ENCODE measurements at regions not wholly inside any gene's neighbourhood (a gene's known extent, or its start where the extent isn't known, plus 50 kb on each side); places are given as distances from the start of the nearest gene placed in this dataset.

DNA sequence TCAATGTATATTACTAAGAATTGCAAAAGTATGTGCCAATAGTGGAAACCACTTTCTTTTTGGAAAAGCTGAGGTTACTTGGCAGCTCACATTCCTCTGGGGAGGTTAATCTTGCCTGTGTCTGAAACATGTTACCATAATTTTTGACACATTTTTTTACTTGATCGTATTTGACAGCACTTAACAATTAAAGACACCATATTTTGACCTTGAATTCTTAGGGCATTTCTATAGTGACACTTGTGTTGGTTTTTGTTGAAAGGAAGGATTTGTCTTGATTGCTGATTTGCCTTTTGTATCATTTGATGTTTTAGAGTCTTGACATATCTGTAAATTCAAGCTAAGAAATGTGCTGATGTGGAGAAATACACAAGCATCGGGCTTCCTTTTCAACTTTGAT, 2135.5 kb downstream of the PCDH7 start:
- intact Hi-C loops (cut with DNase I) = no loop called here
- H3K27me3 ChIP-seq (replicated peaks; ENCODE audit: insufficient read depth) = no peaks in the 10 kb centered on the region
- 78% methylated on average over 2 of the region's 2 CpGs for WGBS
- H3K4me1 ChIP-seq (replicated peaks) = no peaks in the 10 kb centered on the region
- H3K4me3 ChIP-seq = no peak overlapping the region
- no peak overlapping the region for H3K27ac ChIP-seq
- H3K36me3 ChIP-seq = no peaks in the 10 kb centered on the region
- no peak for TF ChIP-seq POLR2AphosphoS5 (IDR thresholded peaks at IDR 0.05)
- TF ChIP-seq, protein P1, sequence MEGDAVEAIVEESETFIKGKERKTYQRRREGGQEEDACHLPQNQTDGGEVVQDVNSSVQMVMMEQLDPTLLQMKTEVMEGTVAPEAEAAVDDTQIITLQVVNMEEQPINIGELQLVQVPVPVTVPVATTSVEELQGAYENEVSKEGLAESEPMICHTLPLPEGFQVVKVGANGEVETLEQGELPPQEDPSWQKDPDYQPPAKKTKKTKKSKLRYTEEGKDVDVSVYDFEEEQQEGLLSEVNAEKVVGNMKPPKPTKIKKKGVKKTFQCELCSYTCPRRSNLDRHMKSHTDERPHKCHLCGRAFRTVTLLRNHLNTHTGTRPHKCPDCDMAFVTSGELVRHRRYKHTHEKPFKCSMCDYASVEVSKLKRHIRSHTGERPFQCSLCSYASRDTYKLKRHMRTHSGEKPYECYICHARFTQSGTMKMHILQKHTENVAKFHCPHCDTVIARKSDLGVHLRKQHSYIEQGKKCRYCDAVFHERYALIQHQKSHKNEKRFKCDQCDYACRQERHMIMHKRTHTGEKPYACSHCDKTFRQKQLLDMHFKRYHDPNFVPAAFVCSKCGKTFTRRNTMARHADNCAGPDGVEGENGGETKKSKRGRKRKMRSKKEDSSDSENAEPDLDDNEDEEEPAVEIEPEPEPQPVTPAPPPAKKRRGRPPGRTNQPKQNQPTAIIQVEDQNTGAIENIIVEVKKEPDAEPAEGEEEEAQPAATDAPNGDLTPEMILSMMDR (IDR thresholded peaks at IDR 0.05) = no peak
- no peak for TF ChIP-seq POLR2A (IDR thresholded peaks at IDR 0.05)
- DNase-seq (ENCODE audit: low spot score) = no peak
- no peaks in the 10 kb centered on the region for H3K9me3 ChIP-seq

DNA sequence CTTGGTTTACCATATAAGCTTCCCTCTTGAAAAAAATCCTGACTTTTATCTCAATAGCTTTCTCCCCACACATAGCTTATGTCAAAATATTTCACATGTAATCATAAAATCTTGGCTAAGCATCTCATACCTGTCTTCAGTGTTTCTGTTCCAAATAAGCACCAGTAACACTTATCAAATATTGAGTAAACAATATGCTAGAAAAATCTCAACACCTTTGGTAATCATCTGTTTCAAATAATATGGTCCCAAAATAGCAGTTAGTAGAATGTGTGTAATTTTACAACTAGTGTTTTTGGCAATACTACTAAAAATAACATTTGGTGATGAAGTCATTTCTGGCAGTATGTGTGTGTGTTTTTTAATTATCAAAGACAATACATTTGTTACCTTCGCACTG, 2138.2 kb downstream of the PCDH7 start:
- H3K4me1 ChIP-seq (replicated peaks) = no peaks in the 10 kb centered on the region
- 72% methylated on average over 1 of the region's 1 CpG for WGBS
- no peak overlapping the region for H3K4me3 ChIP-seq
- no peak for DNase-seq (ENCODE audit: low spot score)
- no peaks in the 10 kb centered on the region for H3K27me3 ChIP-seq (replicated peaks; ENCODE audit: insufficient read depth)
- no peak overlapping the region for H3K27ac ChIP-seq
- H3K36me3 ChIP-seq = no peaks in the 10 kb centered on the region
- no peaks in the 10 kb centered on the region for H3K9me3 ChIP-seq
- intact Hi-C loops (cut with DNase I) = no loop called here
- TF ChIP-seq POLR2AphosphoS5 (IDR thresholded peaks at IDR 0.05) = no peak
- no peak for TF ChIP-seq POLR2A (IDR thresholded peaks at IDR 0.05)
- TF ChIP-seq, protein P1 (IDR thresholded peaks at IDR 0.05) = no peak

DNA sequence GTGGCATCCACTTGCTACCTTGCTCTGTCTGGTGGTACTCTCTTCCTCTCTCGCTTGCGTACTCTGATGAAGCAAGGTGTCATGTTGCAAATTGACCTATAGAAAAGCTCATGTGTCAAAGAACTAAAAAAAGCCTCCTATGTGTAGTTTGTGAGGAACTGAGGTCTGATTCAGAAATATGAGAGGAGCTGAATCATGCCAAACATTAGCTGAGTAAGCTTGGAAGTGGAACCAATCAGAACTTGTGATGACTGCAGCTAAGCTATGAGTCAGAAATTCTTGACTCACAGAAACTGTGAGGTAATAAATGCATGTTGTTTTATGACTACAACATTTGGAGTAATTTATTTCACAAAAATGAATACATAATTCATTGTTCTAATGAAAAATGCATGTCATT, 2138.8 kb downstream of the PCDH7 start:
- H3K27me3 ChIP-seq (replicated peaks; ENCODE audit: insufficient read depth) = no peaks in the 10 kb centered on the region
- H3K27ac ChIP-seq = no peak overlapping the region
- no peak overlapping the region for H3K4me3 ChIP-seq
- intact Hi-C loops (cut with DNase I) = no loop called here
- no peaks in the 10 kb centered on the region for H3K9me3 ChIP-seq
- TF ChIP-seq POLR2A (IDR thresholded peaks at IDR 0.05) (no peak), POLR2AphosphoS5 (IDR thresholded peaks at IDR 0.05) (no peak)
- TF ChIP-seq, protein P1 (IDR thresholded peaks at IDR 0.05) = no peak
- H3K4me1 ChIP-seq (replicated peaks) = no peaks in the 10 kb centered on the region
- DNase-seq (ENCODE audit: low spot score) = no peak
- no peaks in the 10 kb centered on the region for H3K36me3 ChIP-seq
- 66% methylated on average over 2 of the region's 2 CpGs for WGBS

DNA sequence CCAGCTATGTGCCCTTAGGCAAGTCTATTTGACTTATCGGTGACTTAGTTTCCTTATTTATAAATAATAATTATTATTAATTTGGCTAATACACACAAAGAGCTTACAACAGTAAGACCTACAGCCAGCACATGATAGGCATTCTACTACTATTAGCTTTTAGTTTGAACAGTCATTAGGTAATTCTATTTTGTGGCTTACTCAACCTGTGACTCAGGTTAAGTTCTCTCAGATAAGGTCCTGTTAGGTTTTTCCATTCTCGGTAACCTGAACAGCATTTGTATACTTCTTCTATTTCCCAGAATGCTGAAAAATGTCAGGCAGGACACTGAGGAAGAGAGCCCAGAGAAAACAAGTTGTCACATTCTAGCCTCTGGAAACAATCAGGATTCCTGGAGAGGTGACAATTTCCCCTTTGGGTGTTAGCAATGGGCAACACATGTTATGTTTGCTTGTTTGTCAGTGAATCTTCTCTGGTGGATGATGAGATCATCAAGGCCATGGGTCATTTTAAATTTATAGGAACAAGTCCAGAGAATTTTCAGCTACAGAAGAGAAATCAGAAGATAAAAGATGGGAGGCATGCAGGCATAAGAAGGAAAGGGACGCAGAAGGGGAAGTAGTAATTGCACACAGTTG, 2144.7 kb downstream of the PCDH7 start:
- H3K4me1 ChIP-seq (replicated peaks) = no peaks in the 10 kb centered on the region
- H3K27me3 ChIP-seq (replicated peaks; ENCODE audit: insufficient read depth) = no peaks in the 10 kb centered on the region
- no peaks in the 10 kb centered on the region for H3K36me3 ChIP-seq
- H3K9me3 ChIP-seq = no peaks in the 10 kb centered on the region
- 88% methylated on average over 3 of the region's 3 CpGs for WGBS
- no peak overlapping the region for H3K4me3 ChIP-seq
- H3K27ac ChIP-seq = no peak overlapping the region
- TF ChIP-seq POLR2AphosphoS5 (IDR thresholded peaks at IDR 0.05) (no peak), POLR2A (IDR thresholded peaks at IDR 0.05) (no peak)
- TF ChIP-seq, protein P1 (IDR thresholded peaks at IDR 0.05) = no peak
- no peak for DNase-seq (ENCODE audit: low spot score)
- intact Hi-C loops (cut with DNase I) = no loop called here

DNA sequence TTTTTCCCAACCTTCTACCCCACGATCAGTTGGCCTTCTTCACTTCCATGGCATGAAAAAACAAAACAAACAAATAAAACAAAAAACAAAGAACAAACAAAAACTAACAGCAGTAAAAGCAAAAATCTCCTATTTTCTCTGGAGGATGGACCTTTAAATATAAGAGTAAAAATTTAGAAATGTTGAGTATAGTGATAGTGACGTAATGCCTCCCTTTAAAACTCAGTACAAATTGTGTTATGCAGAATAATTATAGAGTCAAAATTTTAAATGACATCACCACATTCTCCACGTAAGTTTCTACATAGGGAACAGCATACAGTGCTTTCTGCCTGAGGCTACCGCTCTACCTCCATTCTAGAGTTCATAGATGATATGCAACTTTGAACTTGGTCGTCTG, 2156.4 kb downstream of the PCDH7 start:
- H3K36me3 ChIP-seq = no peaks in the 10 kb centered on the region
- H3K4me1 ChIP-seq (replicated peaks) = no peaks in the 10 kb centered on the region
- no peaks in the 10 kb centered on the region for H3K9me3 ChIP-seq
- no peak for DNase-seq (ENCODE audit: low spot score)
- intact Hi-C loops (cut with DNase I) = no loop called here
- TF ChIP-seq POLR2A (IDR thresholded peaks at IDR 0.05) = no peak
- no peak for TF ChIP-seq POLR2AphosphoS5 (IDR thresholded peaks at IDR 0.05)
- TF ChIP-seq, protein P1 (IDR thresholded peaks at IDR 0.05) = no peak
- 77% methylated on average over 5 of the region's 5 CpGs for WGBS
- H3K4me3 ChIP-seq = no peak overlapping the region
- H3K27ac ChIP-seq = no peak overlapping the region
- H3K27me3 ChIP-seq (replicated peaks; ENCODE audit: insufficient read depth) = no peaks in the 10 kb centered on the region
